Prostate gland (tissue), 2 donors: ENCODE measurements at regions not wholly inside any gene's neighbourhood (a gene's known extent, or its start where the extent isn't known, plus 50 kb on each side); places are given as distances from the start of the nearest gene placed in this dataset.
"Not testable (repeated sequence)": the region's sequence is repeated elsewhere in the genome, so short reads cannot be mapped to it uniquely, and the experiment has no call there.

Experiments
- DNase-seq: peaks from one replicate; pipeline ENCODE4 v3.0.0-alpha.2; 2019; ENCODE audit warnings: low spot score
- H3K27ac ChIP-seq, 2 donors: fragments of 200-600 bp; sonication (generic); 2 replicates each; pipeline ENCODE4 v1.5.1; 2017 to 2019
- H3K27me3 ChIP-seq: fragments of 200-600 bp; sonication (generic); replicated peaks from 2 replicates; pipeline ENCODE4 v1.5.1; 2019; ENCODE audit not compliant: insufficient read depth
- H3K36me3 ChIP-seq, 2 donors: fragments of 200-600 bp; sonication (generic); 1 replicate in 1 of 2; 2 replicates in 1 of 2; pipeline versions ENCODE4 v1.5.1 to v1.8.1; 2017 to 2019
- H3K4me1 ChIP-seq: fragments of 200-600 bp; sonication (generic); replicated peaks from 2 replicates; pipeline ENCODE4 v1.5.1; 2019
- H3K4me3 ChIP-seq, 2 donors: fragments of 200-600 bp; sonication (generic); 2 replicates each; pipeline ENCODE4 v1.5.1; 2017 to 2019
- H3K9me3 ChIP-seq: fragments of 200-600 bp; sonication (generic); 2 replicates; pipeline ENCODE4 v1.5.1; 2017
- POLR2A ChIP-seq: fragments of 450-650 bp; IDR thresholded peaks from one replicate; pipeline ENCODE4 v1.6.1; 2016; ENCODE audit warnings: antibody characterized with exemption, mild to moderate bottlenecking
- POLR2AphosphoS5 ChIP-seq: sonication (generic); formaldehyde crosslinking; IDR thresholded peaks from one replicate; pipeline ENCODE4 v1.6.1; 2017; ENCODE audit warnings: antibody characterized with exemption
- WGBS: methylation state at CpG from one replicate; pipeline ENCODE4 v1.1.5; 2018; 5-methylcytosine and 5-hydroxymethylcytosine counted together
- intact Hi-C: fragments of 100-400 bp; cut with DNase I; formaldehyde crosslinking; loops from one replicate; pipeline ENCODE4 v1.14.2; 2022
- TF ChIP-seq, protein P1 (sequence below), 4 experiments: fragments of 200-600 bp in 2 of 4; fragments of 450-650 bp in 2 of 4; sonication (generic) in 2 of 4; IDR thresholded peaks; 1 replicate in 3 of 4; 2 replicates in 1 of 4; pipeline ENCODE4 v1.5.1; 2016 to 2019; ENCODE audit warnings: antibody characterized with exemption in 4 of 4, mild to moderate bottlenecking in 2 of 4, moderate library complexity in 2 of 4

- Histone ChIP-seq H3K27me3 (no peaks in the 10 kb centered on the region), H3K4me3 (no peak overlapping the region), H3K27ac (no peak overlapping the region), H3K36me3 (no peaks in the 10 kb centered on the region), H3K4me1 (no peaks in the 10 kb centered on the region), H3K9me3 (no peaks in the 10 kb centered on the region)
- 81% methylated on average over 9 of the region's 9 CpGs for WGBS
- intact Hi-C loops: no loop called here
- no peak for DNase-seq
- TF ChIP-seq POLR2AphosphoS5 (no peak), POLR2A (no peak)
- TF ChIP-seq, protein P1, sequence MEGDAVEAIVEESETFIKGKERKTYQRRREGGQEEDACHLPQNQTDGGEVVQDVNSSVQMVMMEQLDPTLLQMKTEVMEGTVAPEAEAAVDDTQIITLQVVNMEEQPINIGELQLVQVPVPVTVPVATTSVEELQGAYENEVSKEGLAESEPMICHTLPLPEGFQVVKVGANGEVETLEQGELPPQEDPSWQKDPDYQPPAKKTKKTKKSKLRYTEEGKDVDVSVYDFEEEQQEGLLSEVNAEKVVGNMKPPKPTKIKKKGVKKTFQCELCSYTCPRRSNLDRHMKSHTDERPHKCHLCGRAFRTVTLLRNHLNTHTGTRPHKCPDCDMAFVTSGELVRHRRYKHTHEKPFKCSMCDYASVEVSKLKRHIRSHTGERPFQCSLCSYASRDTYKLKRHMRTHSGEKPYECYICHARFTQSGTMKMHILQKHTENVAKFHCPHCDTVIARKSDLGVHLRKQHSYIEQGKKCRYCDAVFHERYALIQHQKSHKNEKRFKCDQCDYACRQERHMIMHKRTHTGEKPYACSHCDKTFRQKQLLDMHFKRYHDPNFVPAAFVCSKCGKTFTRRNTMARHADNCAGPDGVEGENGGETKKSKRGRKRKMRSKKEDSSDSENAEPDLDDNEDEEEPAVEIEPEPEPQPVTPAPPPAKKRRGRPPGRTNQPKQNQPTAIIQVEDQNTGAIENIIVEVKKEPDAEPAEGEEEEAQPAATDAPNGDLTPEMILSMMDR (IDR thresholded peaks at IDR 0.05): no peak
Measured at GRCh38 chr13:107801621-107802020, 413.7 kb downstream of the LIG4 start.

- Histone ChIP-seq H3K9me3 (no peaks in the 10 kb centered on the region), H3K27ac (no peak overlapping the region), H3K4me1 (no peaks in the 10 kb centered on the region), H3K36me3 (no peaks in the 10 kb centered on the region), H3K27me3 (no peaks in the 10 kb centered on the region), H3K4me3 (no peak overlapping the region)
- WGBS: 19% methylated on average over 5 of the region's 5 CpGs
- intact Hi-C loops: no loop called here
- no peak for DNase-seq
- TF ChIP-seq POLR2AphosphoS5 (no peak), POLR2A (no peak)
- TF ChIP-seq, protein P1 (IDR thresholded peaks at IDR 0.05): no peak
Measured at GRCh38 chr13:107799001-107799400, 416.3 kb downstream of the LIG4 start.

GRCh38 chr13:107790397-107790796 is 424.9 kb downstream of the LIG4 start:
- no peak overlapping the region for H3K4me3 ChIP-seq
- intact Hi-C loops: no loop called here
- no peak overlapping the region for H3K27ac ChIP-seq
- no peaks in the 10 kb centered on the region for H3K36me3 ChIP-seq
- H3K9me3 ChIP-seq: no peaks in the 10 kb centered on the region
- no peaks in the 10 kb centered on the region for H3K4me1 ChIP-seq
- DNase-seq: no peak
- H3K27me3 ChIP-seq: no peaks in the 10 kb centered on the region
- 92% methylated on average over 1 of the region's 1 CpG for WGBS
- TF ChIP-seq, protein P1 (IDR thresholded peaks at IDR 0.05): no peak
- no peak for TF ChIP-seq POLR2A
- TF ChIP-seq POLR2AphosphoS5: no peak

DNA sequence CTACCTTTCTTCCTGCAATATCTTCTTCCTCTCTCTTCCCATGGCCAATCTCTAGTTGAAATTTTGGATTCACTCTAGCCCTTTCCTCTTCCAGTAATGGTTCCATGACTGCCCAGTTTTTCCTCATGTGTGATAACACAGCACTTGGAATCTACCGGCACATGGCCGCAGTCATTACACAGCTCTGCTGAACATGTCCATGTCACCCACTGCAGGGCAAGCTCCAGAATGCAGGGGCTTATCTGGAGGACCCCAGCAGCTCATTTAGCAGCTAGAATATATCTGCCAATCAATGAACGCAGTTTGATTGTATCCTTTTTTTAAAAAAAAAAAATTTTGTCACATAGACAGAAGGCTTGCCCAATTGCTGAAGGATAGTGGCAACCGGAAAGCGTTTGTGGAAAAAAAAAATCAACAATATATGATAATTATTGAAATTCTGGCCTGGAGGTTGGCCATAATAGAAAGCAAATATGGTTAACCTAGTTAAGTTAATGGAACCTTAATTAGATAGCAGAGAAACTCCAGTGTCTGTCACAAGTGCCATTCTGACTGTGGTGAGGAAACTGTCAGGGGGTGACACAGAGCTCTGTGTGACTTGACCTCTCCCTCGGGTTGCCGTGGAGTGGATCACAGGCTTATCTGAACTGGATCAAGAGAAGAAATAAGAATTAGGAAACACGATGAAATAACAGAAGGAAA is 426.7 kb downstream of the LIG4 start:
- Histone ChIP-seq H3K27me3 (no peaks in the 10 kb centered on the region), H3K4me1 (no peaks in the 10 kb centered on the region), H3K36me3 (no peaks in the 10 kb centered on the region), H3K4me3 (no peak overlapping the region), H3K9me3 (no peaks in the 10 kb centered on the region), H3K27ac (no peak overlapping the region)
- WGBS: 75% methylated on average over 8 of the region's 8 CpGs
- no peak for DNase-seq
- TF ChIP-seq, protein P1 (IDR thresholded peaks at IDR 0.05): no peak
- TF ChIP-seq POLR2A (no peak), POLR2AphosphoS5 (no peak)
- intact Hi-C loops: no loop called here

DNA sequence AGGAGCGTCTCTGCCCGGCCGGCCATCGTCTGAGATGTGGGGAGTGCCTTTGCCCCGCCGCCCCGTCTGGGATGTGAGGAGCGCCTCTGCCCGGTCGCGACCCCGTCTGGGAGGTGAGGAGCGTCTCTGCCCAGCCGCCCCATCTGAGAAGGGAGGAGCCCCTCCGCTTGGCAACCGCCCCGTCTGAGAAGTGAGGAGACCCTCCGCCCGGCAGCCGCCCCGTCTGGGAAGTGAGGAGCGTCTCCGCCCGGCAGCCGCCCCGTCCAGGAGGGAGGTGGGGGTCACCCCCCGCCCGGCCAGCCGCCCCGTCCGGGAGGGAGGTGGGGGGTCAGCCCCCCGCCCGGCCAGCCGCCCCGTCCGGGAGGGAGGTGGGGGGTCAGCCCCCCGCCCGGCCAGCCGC is 432.7 kb downstream of the LIG4 start:
- 96% methylated on average over 5 of the region's 39 CpGs for WGBS
- H3K27me3 ChIP-seq, H3K9me3 ChIP-seq, intact Hi-C loops, H3K27ac ChIP-seq, H3K4me3 ChIP-seq, H3K4me1 ChIP-seq, H3K36me3 ChIP-seq, DNase-seq: not testable (repeated sequence)
